ENCODE measurements at regions not wholly inside any gene's neighbourhood (a gene's known extent, or its start where the extent isn't known, plus 50 kb on each side); places are given as distances from the start of the nearest gene placed in this dataset.
"Not testable (repeated sequence)": the region's sequence is repeated elsewhere in the genome, so short reads cannot be mapped to it uniquely, and the experiment has no call there.

DNA sequence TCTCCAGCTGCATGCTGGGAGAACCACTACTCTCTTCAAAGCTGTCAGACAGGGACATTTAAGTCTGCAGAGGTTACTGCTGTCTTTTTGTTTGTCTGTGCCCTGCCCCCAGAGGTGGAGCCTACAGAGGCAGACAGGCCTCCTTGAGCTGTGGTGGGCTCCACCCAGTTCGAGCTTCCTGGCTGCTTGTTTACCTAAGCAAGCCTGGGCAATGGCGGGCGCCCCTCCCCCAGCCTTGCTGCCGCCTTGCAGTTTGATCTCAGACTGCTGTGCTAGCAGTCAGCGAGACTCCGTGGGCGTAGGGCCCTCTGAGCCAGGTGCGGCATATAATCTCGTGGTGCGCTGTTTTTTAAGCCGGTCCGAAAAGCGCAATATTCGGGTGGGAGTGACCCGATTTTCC, 215.0 kb downstream of the STIM2 start:
- H3K27ac ChIP-seq (ENCODE audit: low read depth in 2 of 2, low read length in 2 of 2); H3K4me3 ChIP-seq (ENCODE audit: low read length in 3 of 3); H3K9me3 ChIP-seq (ENCODE audit: control insufficient read depth in 2 of 3, insufficient read depth in 1 of 3, low read length in 3 of 3); H3K4me1 ChIP-seq (ENCODE audit: control insufficient read depth in 2 of 3, insufficient read depth in 2 of 3, low read depth in 1 of 3, low read length in 3 of 3); H3K27me3 ChIP-seq (ENCODE audit: control insufficient read depth, insufficient read depth, low read length); H3K36me3 ChIP-seq (ENCODE audit: control insufficient read depth in 2 of 3, insufficient read depth in 3 of 3, low read length in 3 of 3); intact Hi-C loops (cut with DNase I); H3K9ac ChIP-seq (ENCODE audit: low read length in 3 of 3); DNase-seq; FAIRE-seq: not testable (repeated sequence)

DNA sequence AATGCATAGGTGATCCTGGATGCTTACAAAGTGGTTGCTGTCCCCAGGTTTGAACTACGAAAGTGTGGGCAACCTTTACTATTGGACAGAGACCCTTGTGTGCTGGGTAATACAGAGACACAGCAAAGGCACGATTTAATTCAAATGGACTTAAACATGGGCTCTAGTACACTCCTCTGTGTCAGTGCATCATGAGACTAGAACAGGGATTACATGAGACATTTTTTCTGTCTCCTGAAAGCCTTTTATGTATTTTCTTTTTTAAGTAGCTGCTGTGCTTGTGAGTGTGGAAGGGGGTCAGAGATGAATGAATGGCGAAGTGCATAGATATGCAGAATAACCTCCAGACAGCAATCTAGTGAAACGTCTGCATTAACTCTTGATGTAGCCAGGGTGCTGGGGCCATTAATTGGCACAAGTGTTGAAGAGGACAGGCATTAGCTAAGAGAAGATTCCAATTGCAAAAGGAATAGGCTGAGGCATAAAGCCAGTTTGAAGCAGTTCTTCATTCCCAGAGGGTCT, 218.4 kb downstream of the STIM2 start:
- H3K27ac ChIP-seq (ENCODE audit: low read depth in 2 of 2, low read length in 2 of 2), result no peak overlapping the region
- DNase-seq, result no peak
- TF ChIP-seq, protein P1, sequence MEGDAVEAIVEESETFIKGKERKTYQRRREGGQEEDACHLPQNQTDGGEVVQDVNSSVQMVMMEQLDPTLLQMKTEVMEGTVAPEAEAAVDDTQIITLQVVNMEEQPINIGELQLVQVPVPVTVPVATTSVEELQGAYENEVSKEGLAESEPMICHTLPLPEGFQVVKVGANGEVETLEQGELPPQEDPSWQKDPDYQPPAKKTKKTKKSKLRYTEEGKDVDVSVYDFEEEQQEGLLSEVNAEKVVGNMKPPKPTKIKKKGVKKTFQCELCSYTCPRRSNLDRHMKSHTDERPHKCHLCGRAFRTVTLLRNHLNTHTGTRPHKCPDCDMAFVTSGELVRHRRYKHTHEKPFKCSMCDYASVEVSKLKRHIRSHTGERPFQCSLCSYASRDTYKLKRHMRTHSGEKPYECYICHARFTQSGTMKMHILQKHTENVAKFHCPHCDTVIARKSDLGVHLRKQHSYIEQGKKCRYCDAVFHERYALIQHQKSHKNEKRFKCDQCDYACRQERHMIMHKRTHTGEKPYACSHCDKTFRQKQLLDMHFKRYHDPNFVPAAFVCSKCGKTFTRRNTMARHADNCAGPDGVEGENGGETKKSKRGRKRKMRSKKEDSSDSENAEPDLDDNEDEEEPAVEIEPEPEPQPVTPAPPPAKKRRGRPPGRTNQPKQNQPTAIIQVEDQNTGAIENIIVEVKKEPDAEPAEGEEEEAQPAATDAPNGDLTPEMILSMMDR (IDR thresholded peaks at IDR 0.05; ENCODE audit: borderline replicate concordance, extremely low read depth, insufficient read depth), result no peak
- no peak for FAIRE-seq
- no peaks in the 10 kb centered on the region for H3K36me3 ChIP-seq (ENCODE audit: control insufficient read depth in 2 of 3, insufficient read depth in 3 of 3, low read length in 3 of 3)
- H3K9ac ChIP-seq (ENCODE audit: low read length in 3 of 3), result no peak overlapping the region
- H3K4me3 ChIP-seq (ENCODE audit: low read length in 3 of 3), result no peak overlapping the region
- intact Hi-C loops (cut with DNase I), result no loop called here
- H3K27me3 ChIP-seq (ENCODE audit: control insufficient read depth, insufficient read depth, low read length), result no peaks in the 10 kb centered on the region
- peaks cover 0 to 2% (median 0%) of the 10 kb centered on the region in 3 donors for H3K9me3 ChIP-seq (ENCODE audit: control insufficient read depth in 2 of 3, insufficient read depth in 1 of 3, low read length in 3 of 3)
- H3K4me1 ChIP-seq (ENCODE audit: control insufficient read depth in 2 of 3, insufficient read depth in 2 of 3, low read depth in 1 of 3, low read length in 3 of 3), result no peaks in the 10 kb centered on the region

DNA sequence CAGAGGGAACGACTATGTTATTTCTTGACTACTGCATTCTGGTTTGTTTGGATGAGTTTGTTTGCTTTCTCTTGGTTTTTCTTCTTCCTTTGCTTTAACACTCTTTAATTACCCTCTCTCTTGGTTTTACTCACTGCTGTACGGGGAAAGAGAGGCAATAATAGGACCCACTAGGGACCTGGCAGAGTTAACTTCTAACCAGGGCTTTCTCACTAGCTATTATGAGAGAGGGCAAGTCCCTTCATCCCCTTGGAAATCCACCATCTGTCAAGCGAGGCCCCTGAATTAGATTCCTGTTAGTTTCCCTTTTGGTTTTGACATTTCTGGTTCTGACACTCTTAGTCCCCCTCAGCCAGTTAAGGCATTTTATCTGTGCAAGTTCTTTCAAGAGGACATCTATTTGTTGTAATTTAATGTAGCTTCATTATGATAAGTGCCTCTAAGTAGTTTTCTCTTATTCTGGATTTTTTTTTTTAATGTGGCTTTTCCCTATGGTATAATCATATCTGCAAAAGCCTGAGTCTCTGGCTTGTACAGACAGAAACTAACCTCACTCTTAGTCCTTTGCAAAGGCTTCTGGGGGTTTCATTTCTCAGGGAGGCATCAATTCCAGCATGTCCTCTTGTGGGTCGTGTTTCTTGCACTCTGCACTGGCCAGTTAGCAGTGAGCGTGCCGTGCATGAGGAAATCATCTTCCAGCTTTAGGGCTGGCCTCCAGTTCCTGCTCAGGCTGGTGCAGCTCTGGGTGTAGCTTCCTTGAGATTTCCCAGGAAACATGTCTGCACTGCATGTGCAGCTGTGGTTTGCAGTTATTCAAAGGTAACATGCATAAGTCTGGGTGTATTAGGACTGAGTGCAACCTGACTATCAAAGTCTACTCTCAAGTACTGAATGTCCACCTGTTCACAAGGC, 221.3 kb downstream of the STIM2 start:
- H3K9me3 ChIP-seq (ENCODE audit: control insufficient read depth in 2 of 3, insufficient read depth in 1 of 3, low read length in 3 of 3), result peaks cover 0 to 2% (median 0%) of the 10 kb centered on the region in 3 donors
- TF ChIP-seq, protein P1 (IDR thresholded peaks at IDR 0.05; ENCODE audit: borderline replicate concordance, extremely low read depth, insufficient read depth), result no peak
- intact Hi-C loops (cut with DNase I), result no loop called here
- FAIRE-seq, result no peak
- H3K27me3 ChIP-seq (ENCODE audit: control insufficient read depth, insufficient read depth, low read length), result peaks cover 12% of the 10 kb centered on the region
- H3K4me3 ChIP-seq (ENCODE audit: low read length in 3 of 3), result no peak overlapping the region
- H3K9ac ChIP-seq (ENCODE audit: low read length in 3 of 3), result no peak overlapping the region
- H3K27ac ChIP-seq (ENCODE audit: low read depth in 2 of 2, low read length in 2 of 2), result no peak overlapping the region
- DNase-seq, result no peak
- H3K36me3 ChIP-seq (ENCODE audit: control insufficient read depth in 2 of 3, insufficient read depth in 3 of 3, low read length in 3 of 3), result no peaks in the 10 kb centered on the region
- peaks cover 0 to 2% (median 0%) of the 10 kb centered on the region in 3 donors for H3K4me1 ChIP-seq (ENCODE audit: control insufficient read depth in 2 of 3, insufficient read depth in 2 of 3, low read depth in 1 of 3, low read length in 3 of 3)

DNA sequence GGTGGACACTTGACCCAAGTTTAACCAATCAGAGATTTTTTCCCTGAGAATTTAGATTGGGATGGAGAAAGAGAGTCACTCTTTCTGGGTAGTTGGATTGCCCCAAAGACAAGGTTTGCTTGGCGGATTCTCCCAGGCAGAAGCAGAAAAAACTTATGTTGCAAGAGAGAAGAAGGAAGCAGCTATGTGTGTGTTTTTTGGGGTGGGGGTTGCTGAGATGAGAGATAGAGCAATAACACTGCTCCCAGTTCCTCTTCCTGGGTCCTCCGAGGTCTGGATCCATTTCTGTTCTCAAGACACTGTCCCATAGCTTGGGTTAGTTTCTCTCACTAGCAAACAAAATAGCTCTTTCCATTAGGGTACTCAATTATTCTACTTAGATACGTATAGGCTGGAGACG, 222.1 kb downstream of the STIM2 start:
- peaks cover 0 to 2% (median 0%) of the 10 kb centered on the region in 3 donors for H3K4me1 ChIP-seq (ENCODE audit: control insufficient read depth in 2 of 3, insufficient read depth in 2 of 3, low read depth in 1 of 3, low read length in 3 of 3)
- H3K9ac ChIP-seq (ENCODE audit: low read length in 3 of 3), result no peak overlapping the region
- no peaks in the 10 kb centered on the region for H3K36me3 ChIP-seq (ENCODE audit: control insufficient read depth in 2 of 3, insufficient read depth in 3 of 3, low read length in 3 of 3)
- H3K27me3 ChIP-seq (ENCODE audit: control insufficient read depth, insufficient read depth, low read length), result peaks cover 12% of the 10 kb centered on the region
- intact Hi-C loops (cut with DNase I), result no loop called here
- no peak overlapping the region for H3K4me3 ChIP-seq (ENCODE audit: low read length in 3 of 3)
- no peak overlapping the region for H3K27ac ChIP-seq (ENCODE audit: low read depth in 2 of 2, low read length in 2 of 2)
- no peak for FAIRE-seq
- peaks cover 0 to 2% (median 0%) of the 10 kb centered on the region in 3 donors for H3K9me3 ChIP-seq (ENCODE audit: control insufficient read depth in 2 of 3, insufficient read depth in 1 of 3, low read length in 3 of 3)
- DNase-seq, result no peak
- TF ChIP-seq, protein P1 (IDR thresholded peaks at IDR 0.05; ENCODE audit: borderline replicate concordance, extremely low read depth, insufficient read depth), result no peak
